ENCODE measurements at regions not wholly inside any gene's neighbourhood (a gene's known extent, or its start where the extent isn't known, plus 50 kb on each side); places are given as distances from the start of the nearest gene placed in this dataset.

GRCh38 chr18:68054669-68055068 lies 538.1 kb upstream of the DSEL start:
- no peak for TF ChIP-seq CEBPB (IDR thresholded peaks at IDR 0.05)
- TF ChIP-seq MAX (IDR thresholded peaks at IDR 0.05): no peak
- TF ChIP-seq USF1 (IDR thresholded peaks at IDR 0.05): no peak
- TF ChIP-seq EP300 (IDR thresholded peaks at IDR 0.05; ENCODE audit: borderline replicate concordance): no peak
- no peak for TF ChIP-seq REST (IDR thresholded peaks at IDR 0.05; ENCODE audit: low read depth)
- no peak for TF ChIP-seq YY1 (IDR thresholded peaks at IDR 0.05; ENCODE audit: low read depth)
- no peak for TF ChIP-seq ZBTB7A (IDR thresholded peaks at IDR 0.05; ENCODE audit: low read depth)
- TF ChIP-seq RAD21 (IDR thresholded peaks at IDR 0.05; ENCODE audit: low read depth): no peak
- TF ChIP-seq TAF1 (IDR thresholded peaks at IDR 0.05; ENCODE audit: low read depth): no peak

- no peak for TF ChIP-seq REST (IDR thresholded peaks at IDR 0.05; ENCODE audit: low read depth)
- TF ChIP-seq CEBPB (IDR thresholded peaks at IDR 0.05): no peak
- TF ChIP-seq TAF1 (IDR thresholded peaks at IDR 0.05; ENCODE audit: low read depth): no peak
- no peak for TF ChIP-seq EP300 (IDR thresholded peaks at IDR 0.05; ENCODE audit: borderline replicate concordance)
Observed at GRCh38 chr18:68053290-68053689, 536.8 kb upstream of the DSEL start.

- TF ChIP-seq RAD21 (IDR thresholded peaks at IDR 0.05; ENCODE audit: low read depth) (no peak), TAF1 (IDR thresholded peaks at IDR 0.05; ENCODE audit: low read depth) (no peak), REST (IDR thresholded peaks at IDR 0.05; ENCODE audit: low read depth) (no peak), NFIC (IDR thresholded peaks at IDR 0.05) (no peak), TEAD4 (IDR thresholded peaks at IDR 0.05) (no peak), MAX (IDR thresholded peaks at IDR 0.05) (no peak), CREB1 (IDR thresholded peaks at IDR 0.05; ENCODE audit: low read depth) (no peak), ZBTB7A (IDR thresholded peaks at IDR 0.05; ENCODE audit: low read depth) (no peak), TCF12 (IDR thresholded peaks at IDR 0.05; ENCODE audit: low read depth) (no peak), FOXM1 (IDR thresholded peaks at IDR 0.05; ENCODE audit: borderline replicate concordance, low read depth) (no peak), CEBPB (IDR thresholded peaks at IDR 0.05) (no peak), USF1 (IDR thresholded peaks at IDR 0.05) (no peak), EGR1 (IDR thresholded peaks at IDR 0.05) (no peak), EP300 (IDR thresholded peaks at IDR 0.05; ENCODE audit: borderline replicate concordance) (no peak), YY1 (IDR thresholded peaks at IDR 0.05; ENCODE audit: low read depth) (no peak)
Observed at GRCh38 chr18:68041327-68041726, 524.8 kb upstream of the DSEL start.

GRCh38 chr18:68040198-68040597 lies 523.7 kb upstream of the DSEL start:
- TF ChIP-seq TCF12 (IDR thresholded peaks at IDR 0.05; ENCODE audit: low read depth): no peak
- TF ChIP-seq USF1 (IDR thresholded peaks at IDR 0.05): no peak
- TF ChIP-seq FOXM1 (IDR thresholded peaks at IDR 0.05; ENCODE audit: borderline replicate concordance, low read depth): no peak
- TF ChIP-seq EP300 (IDR thresholded peaks at IDR 0.05; ENCODE audit: borderline replicate concordance): no peak

Data from Ishikawa (cell line).